Stimulated activated naive B cell treated with anti-CD40 and anti-IgM and Interleukin-4, amounts not matched to agents 10 μg/mL and 1 μg/mL and 100 μg/mL, for 72 hours (primary cell): ENCODE measurements at regions not wholly inside any gene's neighbourhood (a gene's known extent, or its start where the extent isn't known, plus 50 kb on each side); places are given as distances from the start of the nearest gene placed in this dataset.
A peak's percentile ranks its signal among the peaks of the same experiment; 100 is the strongest.
"Not testable (repeated sequence)": the region's sequence is repeated elsewhere in the genome, so short reads cannot be mapped to it uniquely, and the experiment has no call there.

Experiments used
- ATAC-seq, 2 donors: fragments of 150-1000 bp; cut with Tn5 transposase; replicated peaks; 2 replicates each; pipeline ENCODE4 v1.10.0; 2021; ENCODE audit warnings: moderate library complexity in 1 of 2
- DNase-seq: peaks from one replicate; pipeline ENCODE4 v3.0.0; 2021
- H3K27ac Mint-ChIP-seq: one replicate; pipeline ENCODE4 v1.8.0; 2022; ENCODE audit warnings: mild to moderate bottlenecking, mixed read lengths
- H3K27me3 Mint-ChIP-seq, 2 donors: one replicate each; pipeline ENCODE4 v1.8.0; 2022; ENCODE audit warnings: mixed read lengths in 2 of 2
- H3K36me3 Mint-ChIP-seq, 2 donors: one replicate each; pipeline ENCODE4 v1.8.0; 2022; ENCODE audit warnings: mixed read lengths in 2 of 2, mild to moderate bottlenecking in 1 of 2
- H3K4me1 Mint-ChIP-seq, 2 donors: one replicate each; pipeline ENCODE4 v1.8.0; 2022; ENCODE audit warnings: mixed read lengths in 2 of 2, mild to moderate bottlenecking in 1 of 2
- H3K4me3 Mint-ChIP-seq, 2 donors: one replicate each; pipeline ENCODE4 v1.8.0; 2022; ENCODE audit warnings: mild to moderate bottlenecking in 2 of 2, mixed read lengths in 2 of 2, moderate library complexity in 1 of 2
- H3K9me3 Mint-ChIP-seq, 2 donors: one replicate each; pipeline ENCODE4 v1.8.0; 2022; ENCODE audit warnings: mixed read lengths in 2 of 2, mild to moderate bottlenecking in 1 of 2

DNA sequence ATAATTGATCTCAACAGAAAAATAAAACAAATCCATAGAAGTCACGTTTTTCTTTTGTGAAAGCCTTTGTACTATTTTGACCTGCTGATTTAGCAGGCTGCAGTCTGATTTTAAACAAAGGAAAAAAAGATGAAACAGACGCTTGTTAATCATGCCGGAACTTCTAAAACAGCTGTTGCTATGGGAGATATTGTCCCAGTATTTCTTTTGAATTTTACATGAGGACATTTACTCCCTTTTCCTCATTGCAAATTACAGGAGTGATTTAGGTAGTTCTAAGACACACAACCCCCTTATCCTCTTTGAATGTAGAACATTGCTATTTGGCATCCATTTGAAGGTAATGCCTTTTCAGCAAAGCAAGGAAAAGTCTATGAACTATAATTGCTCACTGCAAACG, 416.1 kb downstream of the BCKDHB start:
- no peaks in the 10 kb centered on the region for H3K9me3 Mint-ChIP-seq
- no peak for ATAC-seq

GRCh38 chr6:80519811-80520594, 413.5 kb downstream of the BCKDHB start:
- no peaks in the 10 kb centered on the region for H3K36me3 Mint-ChIP-seq
- H3K27ac Mint-ChIP-seq, result no peak overlapping the region
- no peak overlapping the region for H3K4me3 Mint-ChIP-seq
- no peaks in the 10 kb centered on the region for H3K4me1 Mint-ChIP-seq
- DNase-seq, result no peak
- H3K27me3 Mint-ChIP-seq, result no peaks in the 10 kb centered on the region
- H3K9me3 Mint-ChIP-seq, result no peaks in the 10 kb centered on the region
- no peak for ATAC-seq

More for the DNA sequence above, 416.1 kb downstream of the BCKDHB start:
- H3K27me3 Mint-ChIP-seq, result no peaks in the 10 kb centered on the region
- DNase-seq, result no peak
- H3K27ac Mint-ChIP-seq, result no peak overlapping the region
- H3K4me1 Mint-ChIP-seq, result no peaks in the 10 kb centered on the region
- H3K4me3 Mint-ChIP-seq, result no peak overlapping the region
- no peaks in the 10 kb centered on the region for H3K36me3 Mint-ChIP-seq

- no peak for DNase-seq
- no peak for ATAC-seq
- no peaks in the 10 kb centered on the region for H3K4me1 Mint-ChIP-seq
- H3K4me3 Mint-ChIP-seq, result no peak overlapping the region
- no peaks in the 10 kb centered on the region for H3K9me3 Mint-ChIP-seq
- H3K27ac Mint-ChIP-seq, result no peak overlapping the region
- no peaks in the 10 kb centered on the region for H3K36me3 Mint-ChIP-seq
- H3K27me3 Mint-ChIP-seq, result no peaks in the 10 kb centered on the region
Measured at GRCh38 chr6:80517525-80517924, 411.1 kb downstream of the BCKDHB start.

GRCh38 chr6:80510521-80510920, 404.1 kb downstream of the BCKDHB start:
- H3K27me3 Mint-ChIP-seq, H3K9me3 Mint-ChIP-seq, ATAC-seq, H3K36me3 Mint-ChIP-seq, DNase-seq, H3K4me3 Mint-ChIP-seq, H3K27ac Mint-ChIP-seq, H3K4me1 Mint-ChIP-seq: not testable (repeated sequence)

DNA sequence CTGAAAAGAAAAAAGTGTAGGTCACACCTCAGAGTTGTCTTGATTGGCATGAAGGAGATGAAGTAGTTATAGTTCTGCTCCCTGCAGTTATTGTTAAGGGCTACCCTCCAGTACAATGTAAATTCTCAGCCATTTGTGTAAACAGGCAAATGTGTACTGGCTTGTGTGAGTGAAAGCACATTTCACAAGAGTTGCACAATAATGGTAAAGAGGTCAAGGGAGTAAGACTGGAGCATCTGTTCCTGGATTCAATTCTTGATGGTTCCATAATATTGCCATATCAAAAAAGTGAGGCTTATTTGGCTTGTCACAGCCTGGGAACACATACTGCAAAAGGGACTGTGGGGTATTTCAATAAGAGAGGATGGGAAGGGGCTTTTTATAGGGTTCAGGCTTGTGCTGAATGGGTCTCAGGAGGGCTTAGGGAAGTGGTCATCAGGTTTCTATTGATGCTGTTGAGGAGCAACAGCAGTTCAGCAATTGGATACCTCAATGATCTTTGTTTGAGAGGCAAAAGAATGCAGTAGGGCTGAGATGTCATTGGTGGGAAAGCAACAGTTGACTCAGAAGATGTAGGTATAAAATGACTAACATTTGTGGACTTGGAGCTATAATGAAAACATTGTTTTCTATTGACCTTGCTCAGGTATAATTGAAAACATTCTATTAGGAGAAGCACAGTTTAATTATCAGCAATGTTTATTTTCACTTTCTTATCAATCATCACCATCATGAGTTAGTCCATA, 402.6 kb downstream of the BCKDHB start:
- Mint-ChIP-seq H3K27ac (no peak overlapping the region), H3K9me3 (no peaks in the 10 kb centered on the region), H3K4me1 (no peaks in the 10 kb centered on the region), H3K27me3 (no peaks in the 10 kb centered on the region), H3K36me3 (no peaks in the 10 kb centered on the region), H3K4me3 (no peak overlapping the region)
- ATAC-seq, result no peak
- DNase-seq, result no peak

GRCh38 chr6:80504882-80505281, 398.4 kb downstream of the BCKDHB start:
- no peak for ATAC-seq
- H3K4me3 Mint-ChIP-seq, result no peak overlapping the region
- no peaks in the 10 kb centered on the region for H3K4me1 Mint-ChIP-seq
- peaks cover 0 to 4% of the 10 kb centered on the region in 2 donors for H3K9me3 Mint-ChIP-seq
- H3K36me3 Mint-ChIP-seq, result no peaks in the 10 kb centered on the region
- peaks cover 0 to 5% of the 10 kb centered on the region in 2 donors for H3K27me3 Mint-ChIP-seq
- DNase-seq, result no peak
- H3K27ac Mint-ChIP-seq, result no peak overlapping the region

DNA sequence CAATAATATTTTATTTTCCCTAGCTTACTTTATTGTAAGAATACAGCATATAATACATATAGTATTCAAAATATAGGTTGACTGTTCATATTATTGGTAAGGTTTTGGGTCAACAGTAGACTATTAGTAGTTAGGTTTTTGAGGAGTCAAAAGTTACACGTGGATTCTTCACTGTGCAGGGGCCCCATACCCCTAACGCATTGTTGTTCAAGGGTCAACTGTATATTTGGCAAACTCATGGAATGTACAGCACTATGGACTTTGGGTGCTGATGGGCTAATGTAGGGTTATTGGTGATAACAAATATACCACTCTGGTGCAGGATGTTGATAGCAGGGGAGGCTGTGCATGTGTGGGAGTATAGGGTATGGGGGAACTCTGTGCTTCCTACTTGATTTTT, 397.2 kb downstream of the BCKDHB start:
- peaks cover 0 to 4% of the 10 kb centered on the region in 2 donors for H3K9me3 Mint-ChIP-seq
- no peak overlapping the region for H3K4me3 Mint-ChIP-seq
- no peak overlapping the region for H3K27ac Mint-ChIP-seq
- H3K36me3 Mint-ChIP-seq, result no peaks in the 10 kb centered on the region
- ATAC-seq (no peak), DNase-seq (no peak)
- peaks cover 0 to 5% of the 10 kb centered on the region in 2 donors for H3K27me3 Mint-ChIP-seq
- no peaks in the 10 kb centered on the region for H3K4me1 Mint-ChIP-seq

DNA sequence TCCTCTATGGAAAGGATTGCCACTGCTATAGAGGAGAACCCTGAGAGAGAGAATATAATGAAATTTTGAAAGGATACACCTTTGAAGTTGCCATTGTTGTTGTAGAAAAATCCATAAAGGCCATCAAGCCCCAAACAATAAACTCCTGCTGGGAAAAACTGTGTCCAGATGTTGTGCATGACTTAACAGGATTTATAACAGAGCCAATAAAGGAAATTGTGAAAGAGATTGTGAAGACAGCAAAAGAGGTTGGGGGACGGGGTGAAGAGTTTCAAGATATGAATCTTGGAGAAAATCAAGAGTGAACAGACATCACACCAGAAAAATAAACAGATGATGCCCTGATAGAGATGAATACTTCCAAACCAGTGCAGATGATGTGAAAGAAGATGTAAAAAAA, 396.4 kb downstream of the BCKDHB start:
- H3K27ac Mint-ChIP-seq, result no peak overlapping the region
- H3K9me3 Mint-ChIP-seq, result peaks cover 0 to 4% of the 10 kb centered on the region in 2 donors
- H3K27me3 Mint-ChIP-seq, result peaks cover 0 to 5% of the 10 kb centered on the region in 2 donors
- no peaks in the 10 kb centered on the region for H3K4me1 Mint-ChIP-seq
- no peak overlapping the region for H3K4me3 Mint-ChIP-seq
- DNase-seq, result no peak
- H3K36me3 Mint-ChIP-seq, result no peaks in the 10 kb centered on the region
- no peak for ATAC-seq

- Mint-ChIP-seq H3K36me3 (no peaks in the 10 kb centered on the region), H3K27ac (no peak overlapping the region), H3K9me3 (peaks cover 4% of the 10 kb centered on the region in 2 donors), H3K27me3 (peaks cover 0 to 5% of the 10 kb centered on the region in 2 donors), H3K4me1 (no peaks in the 10 kb centered on the region), H3K4me3 (no peak overlapping the region)
- DNase-seq (no peak), ATAC-seq (no peak)
Measured at GRCh38 chr6:80501636-80502035, 395.2 kb downstream of the BCKDHB start.

GRCh38 chr6:80497696-80498486, 391.4 kb downstream of the BCKDHB start:
- not testable (repeated sequence) for H3K9me3 Mint-ChIP-seq, H3K4me3 Mint-ChIP-seq, DNase-seq, H3K36me3 Mint-ChIP-seq, H3K27ac Mint-ChIP-seq, H3K27me3 Mint-ChIP-seq, ATAC-seq, H3K4me1 Mint-ChIP-seq

DNA sequence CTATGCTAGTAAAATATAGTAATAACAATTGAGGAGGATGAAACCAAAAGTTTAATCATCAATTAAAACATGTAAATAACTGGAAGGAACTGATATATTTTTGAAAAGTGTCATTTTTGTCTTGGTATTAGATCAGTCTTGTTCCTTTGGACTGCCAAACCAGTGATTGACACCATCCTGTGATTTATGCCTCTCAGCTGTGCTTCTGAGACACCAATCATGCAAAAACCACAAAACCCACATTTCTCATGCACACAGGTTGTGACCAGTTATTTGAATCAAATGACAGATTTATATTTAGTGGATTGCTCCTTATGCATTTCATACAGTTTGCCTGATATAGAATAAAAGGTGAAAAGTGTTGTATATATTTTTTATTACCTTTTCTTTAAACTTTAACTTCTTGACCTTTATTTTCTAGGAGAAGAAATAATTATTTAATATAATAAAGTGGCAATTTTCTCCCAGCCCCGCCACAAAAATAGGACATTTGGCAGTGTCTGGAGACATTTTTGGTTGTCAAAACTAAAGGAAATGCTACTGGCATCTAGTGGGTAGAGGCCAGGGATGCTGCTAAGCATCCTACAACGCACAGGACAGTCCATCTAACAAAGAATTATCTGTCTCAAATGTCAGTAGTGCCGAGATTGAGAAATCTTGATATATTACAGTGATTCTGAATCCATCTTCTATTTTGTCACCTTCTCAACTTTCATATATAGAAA, 383.6 kb downstream of the BCKDHB start:
- ATAC-seq (peak; percentile 31 to 45), DNase-seq (no peak)
- no peaks in the 10 kb centered on the region for H3K36me3 Mint-ChIP-seq
- no peaks in the 10 kb centered on the region for H3K4me1 Mint-ChIP-seq
- H3K27ac Mint-ChIP-seq, result no peak overlapping the region
- peaks cover 4 to 5% of the 10 kb centered on the region in 2 donors for H3K9me3 Mint-ChIP-seq
- no peak overlapping the region for H3K4me3 Mint-ChIP-seq
- H3K27me3 Mint-ChIP-seq, result no peaks in the 10 kb centered on the region

DNA sequence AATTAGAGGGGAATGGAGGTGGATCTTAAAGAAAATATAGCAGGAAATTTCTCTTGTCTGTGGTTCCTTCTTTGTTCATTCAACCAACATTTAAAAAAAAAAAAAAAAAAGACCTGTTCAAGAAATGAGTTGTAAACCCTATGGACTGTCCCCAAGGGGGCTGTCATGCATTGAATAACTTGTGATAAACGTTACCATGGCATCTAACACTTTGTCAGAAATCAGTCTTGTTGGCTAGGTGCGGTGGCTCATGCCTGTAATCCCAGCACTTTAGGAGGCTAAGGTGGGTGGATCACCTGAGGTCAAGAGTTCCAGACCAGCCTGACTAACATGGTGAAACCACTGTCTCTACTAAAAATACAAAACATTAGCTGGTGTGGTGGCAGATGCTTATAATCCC, 381.7 kb downstream of the BCKDHB start:
- H3K27ac Mint-ChIP-seq, result no peak overlapping the region
- H3K36me3 Mint-ChIP-seq, result no peaks in the 10 kb centered on the region
- no peaks in the 10 kb centered on the region for H3K4me1 Mint-ChIP-seq
- no peaks in the 10 kb centered on the region for H3K27me3 Mint-ChIP-seq
- peak; percentile 0 for DNase-seq
- peak; percentile 68 to 79 for ATAC-seq
- no peak overlapping the region for H3K4me3 Mint-ChIP-seq
- peaks cover 4 to 8% of the 10 kb centered on the region in 2 donors for H3K9me3 Mint-ChIP-seq

DNA sequence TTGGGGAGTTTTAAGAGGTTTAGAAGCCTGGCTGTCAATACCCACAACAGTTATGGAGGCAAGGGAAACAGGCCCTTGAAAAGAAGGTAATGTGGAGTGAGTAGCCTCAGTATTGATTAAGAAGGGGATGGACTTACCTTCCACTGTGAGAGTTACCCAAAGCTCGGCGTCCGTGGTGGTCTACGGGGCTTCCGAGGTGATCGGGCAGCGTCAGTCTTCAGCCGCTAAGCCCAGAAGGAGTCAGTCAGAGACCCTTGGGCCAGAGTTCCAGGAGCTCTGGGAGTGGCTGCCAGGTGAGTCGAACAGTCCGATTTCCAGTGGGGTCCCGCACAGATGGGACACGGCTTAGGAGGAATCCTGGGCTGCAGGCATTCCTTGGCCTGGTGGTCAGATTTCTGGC, 379.0 kb downstream of the BCKDHB start:
- not testable (repeated sequence) for ATAC-seq, H3K27ac Mint-ChIP-seq, H3K4me3 Mint-ChIP-seq, H3K4me1 Mint-ChIP-seq, DNase-seq, H3K27me3 Mint-ChIP-seq, H3K36me3 Mint-ChIP-seq, H3K9me3 Mint-ChIP-seq

DNA sequence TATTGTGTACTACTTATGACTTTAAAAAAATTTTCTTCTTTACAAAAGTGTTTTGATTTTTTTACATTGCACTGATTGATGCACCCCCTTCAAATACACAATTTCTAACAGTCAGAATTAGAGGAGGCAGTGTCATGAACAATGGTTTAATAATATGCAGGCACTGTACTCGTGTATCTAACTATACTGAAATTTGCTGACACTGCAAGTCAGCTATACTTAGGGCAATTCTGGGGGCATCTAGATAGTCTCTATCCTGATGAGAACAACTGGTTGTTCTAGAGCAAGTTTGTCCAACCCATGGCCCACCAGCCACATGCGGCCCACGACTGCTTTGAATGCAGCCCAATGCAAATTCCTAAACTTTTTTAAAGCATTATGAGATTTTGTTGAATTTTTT, 375.6 kb downstream of the BCKDHB start:
- no peak for ATAC-seq

More for the DNA sequence above, 375.6 kb downstream of the BCKDHB start:
- H3K27ac Mint-ChIP-seq, result no peak overlapping the region
- H3K27me3 Mint-ChIP-seq, result no peaks in the 10 kb centered on the region
- H3K4me3 Mint-ChIP-seq, result no peak overlapping the region
- no peak for DNase-seq
- H3K36me3 Mint-ChIP-seq, result no peaks in the 10 kb centered on the region
- H3K4me1 Mint-ChIP-seq, result peaks cover 0 to 4% of the 10 kb centered on the region in 2 donors
- peaks cover 2 to 4% of the 10 kb centered on the region in 2 donors for H3K9me3 Mint-ChIP-seq
